Natural killer cell (primary cell): ENCODE measurements at regions not wholly inside any gene's neighbourhood (a gene's known extent, or its start where the extent isn't known, plus 50 kb on each side); places are given as distances from the start of the nearest gene placed in this dataset.

Source experiments
- ATAC-seq, 3 donors: fragments of 150-1000 bp in 2 of 3; fragments of 200-7000 bp in 1 of 3; cut with Tn5 transposase; 1 replicate in 1 of 3; 2 replicates in 2 of 3; pipeline ENCODE4 v1.10.0; 2021; ENCODE audit warnings: mild to moderate bottlenecking in 2 of 3, moderate library complexity in 2 of 3
- DNase-seq, 2 donors: peaks; one replicate each; pipeline versions ENCODE4 v3.0.0 to v3.0.0-alpha.2; 2013 to 2021; ENCODE audit warnings: mixed read lengths in 1 of 2
- H3K27ac ChIP-seq: one replicate; pipeline ENCODE4 v1.5.1; 2013; ENCODE audit warnings: mild to moderate bottlenecking, low read length
- H3K27me3 ChIP-seq: one replicate; pipeline ENCODE4 v1.6.1; 2013; ENCODE audit warnings: low read length; ENCODE audit not compliant: control insufficient read depth, insufficient read depth
- H3K36me3 ChIP-seq: one replicate; pipeline ENCODE4 v1.6.1; 2013; ENCODE audit warnings: low read length; ENCODE audit not compliant: control insufficient read depth, insufficient read depth
- H3K4me1 ChIP-seq: one replicate; pipeline ENCODE4 v1.6.1; 2013; ENCODE audit warnings: low read length; ENCODE audit not compliant: control insufficient read depth, insufficient read depth
- H3K4me3 ChIP-seq: one replicate; pipeline ENCODE4 v1.5.1; 2013; ENCODE audit warnings: low read length
- H3K9me3 ChIP-seq: one replicate; pipeline ENCODE4 v1.6.1; 2013; ENCODE audit warnings: low read length; ENCODE audit not compliant: control insufficient read depth, insufficient read depth
- H3K27ac Mint-ChIP-seq, 2 donors: one replicate each; pipeline ENCODE4 v1.8.0; 2022; ENCODE audit warnings: mild to moderate bottlenecking in 2 of 2, mixed read lengths in 2 of 2, moderate library complexity in 1 of 2
- H3K27me3 Mint-ChIP-seq, 2 donors: one replicate each; pipeline ENCODE4 v1.8.0; 2022; ENCODE audit warnings: low read depth in 2 of 2, mixed read lengths in 2 of 2
- H3K36me3 Mint-ChIP-seq: one replicate; pipeline ENCODE4 v1.8.0; 2022; ENCODE audit warnings: mixed read lengths
- H3K4me1 Mint-ChIP-seq, 2 donors: one replicate each; pipeline ENCODE4 v1.8.0; 2022; ENCODE audit warnings: mixed read lengths in 2 of 2
- H3K4me3 Mint-ChIP-seq: one replicate; pipeline ENCODE4 v1.8.0; 2022; ENCODE audit warnings: mild to moderate bottlenecking, moderate library complexity, mixed read lengths
- H3K9me3 Mint-ChIP-seq, 2 donors: one replicate each; pipeline ENCODE4 v1.8.0; 2022; ENCODE audit warnings: mixed read lengths in 2 of 2
- WGBS: methylation state at CpG from one replicate; pipeline ENCODE4 v1.1.7; 2013; ENCODE audit warnings: missing lambda C conversion rate; ENCODE audit not compliant: insufficient coverage; 5-methylcytosine and 5-hydroxymethylcytosine counted together
- intact Hi-C: fragments of 100-400 bp; cut with micrococcal nuclease; formaldehyde crosslinking; loops from one replicate; pipeline ENCODE4 v1.14.2; 2022
- TF ChIP-seq, protein P1 (sequence below): fragments of 200-600 bp; IDR thresholded peaks from one replicate; pipeline ENCODE4 v1.8.0; 2022; ENCODE audit warnings: antibody characterized with exemption

DNA sequence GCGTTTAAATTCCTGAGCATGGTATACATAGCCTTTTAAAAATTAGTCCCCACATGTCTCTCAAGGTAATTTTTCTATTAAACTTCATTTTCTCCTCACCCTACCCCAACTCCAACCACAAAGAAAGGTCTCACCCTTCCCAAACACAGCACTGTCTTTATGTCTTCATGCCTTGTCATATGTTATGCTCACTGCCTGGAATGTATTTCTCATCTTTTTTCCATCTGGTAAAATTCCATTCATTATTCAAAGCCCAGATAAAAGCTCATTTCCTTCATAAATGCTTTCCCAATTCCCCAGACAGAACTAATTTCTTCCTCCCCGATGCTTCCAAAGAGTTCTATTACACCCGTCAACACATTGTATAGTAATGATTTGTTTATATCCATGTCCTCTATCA lies 302.0 kb downstream of the ALDH8A1 start:
- Mint-ChIP-seq H3K36me3 (no peaks in the 10 kb centered on the region), H3K27me3 (peaks cover 9 to 17% of the 10 kb centered on the region in 2 donors), H3K27ac (no peak overlapping the region), H3K4me1 (no peaks in the 10 kb centered on the region), H3K4me3 (no peak overlapping the region), H3K9me3 (no peaks in the 10 kb centered on the region)
- Histone ChIP-seq H3K4me1 (no peaks in the 10 kb centered on the region), H3K4me3 (no peak overlapping the region), H3K9me3 (no peaks in the 10 kb centered on the region), H3K27ac (no peak overlapping the region), H3K36me3 (no peaks in the 10 kb centered on the region), H3K27me3 (no peaks in the 10 kb centered on the region)
- no peak for DNase-seq
- intact Hi-C loops, result no loop called here
- TF ChIP-seq, protein P1, sequence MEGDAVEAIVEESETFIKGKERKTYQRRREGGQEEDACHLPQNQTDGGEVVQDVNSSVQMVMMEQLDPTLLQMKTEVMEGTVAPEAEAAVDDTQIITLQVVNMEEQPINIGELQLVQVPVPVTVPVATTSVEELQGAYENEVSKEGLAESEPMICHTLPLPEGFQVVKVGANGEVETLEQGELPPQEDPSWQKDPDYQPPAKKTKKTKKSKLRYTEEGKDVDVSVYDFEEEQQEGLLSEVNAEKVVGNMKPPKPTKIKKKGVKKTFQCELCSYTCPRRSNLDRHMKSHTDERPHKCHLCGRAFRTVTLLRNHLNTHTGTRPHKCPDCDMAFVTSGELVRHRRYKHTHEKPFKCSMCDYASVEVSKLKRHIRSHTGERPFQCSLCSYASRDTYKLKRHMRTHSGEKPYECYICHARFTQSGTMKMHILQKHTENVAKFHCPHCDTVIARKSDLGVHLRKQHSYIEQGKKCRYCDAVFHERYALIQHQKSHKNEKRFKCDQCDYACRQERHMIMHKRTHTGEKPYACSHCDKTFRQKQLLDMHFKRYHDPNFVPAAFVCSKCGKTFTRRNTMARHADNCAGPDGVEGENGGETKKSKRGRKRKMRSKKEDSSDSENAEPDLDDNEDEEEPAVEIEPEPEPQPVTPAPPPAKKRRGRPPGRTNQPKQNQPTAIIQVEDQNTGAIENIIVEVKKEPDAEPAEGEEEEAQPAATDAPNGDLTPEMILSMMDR, result no peak
- no peak for ATAC-seq
- WGBS, result 94% methylated on average over 1 of the region's 3 CpGs

DNA sequence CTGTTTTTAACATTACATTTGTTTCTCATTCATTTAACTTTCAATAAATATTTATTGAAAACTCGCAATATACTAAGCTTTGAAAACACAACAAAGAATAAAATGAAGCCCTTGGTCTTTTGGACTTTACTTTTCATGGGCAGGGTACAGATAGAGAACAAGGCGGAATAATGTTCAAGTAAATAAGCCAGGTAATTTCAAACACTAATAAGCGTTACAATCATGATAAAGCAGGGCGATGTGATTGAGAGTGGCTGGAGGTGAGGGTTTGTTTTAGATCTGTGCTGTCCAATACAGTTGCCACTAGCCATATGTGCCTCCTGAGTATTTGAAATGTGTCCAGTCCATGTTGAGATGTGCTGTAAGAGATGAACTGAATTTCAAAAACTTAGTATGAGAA lies 307.1 kb downstream of the ALDH8A1 start:
- TF ChIP-seq, protein P1, result no peak
- Mint-ChIP-seq H3K4me1 (peaks cover 0 to 6% of the 10 kb centered on the region in 2 donors), H3K4me3 (no peak overlapping the region), H3K27me3 (peaks cover 9 to 20% of the 10 kb centered on the region in 2 donors), H3K36me3 (no peaks in the 10 kb centered on the region), H3K27ac (no peak overlapping the region), H3K9me3 (no peaks in the 10 kb centered on the region)
- Histone ChIP-seq H3K4me3 (no peak overlapping the region), H3K27me3 (no peaks in the 10 kb centered on the region), H3K27ac (no peak overlapping the region), H3K4me1 (no peaks in the 10 kb centered on the region), H3K9me3 (no peaks in the 10 kb centered on the region), H3K36me3 (no peaks in the 10 kb centered on the region)
- intact Hi-C loops, result no loop called here
- 90% methylated on average over 4 of the region's 4 CpGs for WGBS
- ATAC-seq (no peak), DNase-seq (no peak)

DNA sequence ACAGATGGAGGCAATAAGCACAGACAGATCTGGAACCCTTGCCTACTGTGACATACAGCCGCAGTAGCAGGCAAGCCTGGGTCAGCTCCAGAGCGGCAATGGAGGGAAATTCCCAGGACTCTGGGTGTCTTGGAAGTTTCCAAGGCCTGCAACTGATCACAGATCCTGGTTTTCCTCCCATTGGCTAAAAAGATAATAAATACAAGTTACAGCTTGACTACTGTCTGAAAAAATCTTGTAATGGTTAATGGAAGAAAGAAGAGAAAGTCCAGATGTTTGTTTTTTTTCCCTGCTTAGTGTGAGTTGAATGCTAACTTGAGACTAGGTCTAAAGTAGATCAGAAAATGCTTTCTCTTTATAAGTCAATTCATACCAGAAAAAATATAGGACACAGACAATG lies 307.6 kb downstream of the ALDH8A1 start:
- intact Hi-C loops, result no loop called here
- peaks cover 9 to 20% of the 10 kb centered on the region in 2 donors for H3K27me3 Mint-ChIP-seq
- Histone ChIP-seq H3K4me3 (no peak overlapping the region), H3K27ac (no peak overlapping the region), H3K4me1 (no peaks in the 10 kb centered on the region), H3K36me3 (no peaks in the 10 kb centered on the region), H3K27me3 (no peaks in the 10 kb centered on the region), H3K9me3 (no peaks in the 10 kb centered on the region)
- no peaks in the 10 kb centered on the region for H3K36me3 Mint-ChIP-seq
- no peak overlapping the region for H3K27ac Mint-ChIP-seq
- ATAC-seq (no peak), DNase-seq (no peak)
- no peaks in the 10 kb centered on the region for H3K9me3 Mint-ChIP-seq
- peaks cover 0 to 6% of the 10 kb centered on the region in 2 donors for H3K4me1 Mint-ChIP-seq
- no peak overlapping the region for H3K4me3 Mint-ChIP-seq
- 86% methylated on average over 2 of the region's 2 CpGs for whole genome bisulfite sequencing
- TF ChIP-seq, protein P1, result no peak

DNA sequence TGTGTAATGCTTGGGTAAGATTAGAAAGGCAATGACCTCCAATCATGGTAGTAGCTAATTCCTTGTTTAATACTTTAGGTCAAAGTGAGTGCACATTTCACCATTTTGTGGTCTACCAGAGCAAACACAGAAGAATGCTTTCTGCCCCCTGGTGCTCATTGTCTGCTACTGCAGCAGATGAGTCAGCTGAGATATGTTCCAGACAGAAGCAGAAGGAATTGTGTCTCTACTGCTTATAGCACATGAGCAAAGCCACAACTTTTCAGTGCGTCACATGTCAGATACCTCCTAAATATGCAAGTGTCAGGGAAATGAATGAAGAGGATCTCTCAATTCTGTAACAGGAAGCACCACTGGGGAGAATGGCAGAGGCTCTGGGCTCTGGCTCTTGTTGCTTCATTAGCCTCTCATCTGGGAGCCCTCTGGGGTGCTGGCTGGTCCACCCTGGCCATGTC lies 308.9 kb downstream of the ALDH8A1 start:
- Mint-ChIP-seq H3K4me1 (peaks cover 0 to 6% of the 10 kb centered on the region in 2 donors), H3K36me3 (no peaks in the 10 kb centered on the region), H3K9me3 (no peaks in the 10 kb centered on the region), H3K27me3 (peaks cover 13 to 20% of the 10 kb centered on the region in 2 donors), H3K4me3 (no peak overlapping the region), H3K27ac (no peak overlapping the region)
- ATAC-seq, result peak; percentile 87 to 97 (median 91)
- TF ChIP-seq, protein P1, result peak; percentile 92
- no peak overlapping the region for H3K4me3 ChIP-seq
- intact Hi-C loops, result loop anchor here (1.0 to 2.0 kb wide), 2 partner anchors 242 to 467 kb away; no protein-coding TSS in a partner anchor
- DNase-seq, result peak; percentile 55 to 90
- no peaks in the 10 kb centered on the region for H3K27me3 ChIP-seq
- no peaks in the 10 kb centered on the region for H3K9me3 ChIP-seq
- no peaks in the 10 kb centered on the region for H3K4me1 ChIP-seq
- 0% methylated on average over 1 of the region's 1 CpG for WGBS
- H3K36me3 ChIP-seq, result no peaks in the 10 kb centered on the region
- no peak overlapping the region for H3K27ac ChIP-seq
